ENCODE measurements at regions not wholly inside any gene's neighbourhood (a gene's known extent, or its start where the extent isn't known, plus 50 kb on each side); places are given as distances from the start of the nearest gene placed in this dataset.

GRCh38 chr12:107322063-107322462 is 228.7 kb upstream of the CRY1 start:
- TF ChIP-seq CTCF (IDR thresholded peaks at IDR 0.05) (no peak), EP300 (IDR thresholded peaks at IDR 0.05) (no peak), POLR2A (IDR thresholded peaks at IDR 0.05) (no peak), POLR2AphosphoS5 (IDR thresholded peaks at IDR 0.05) (no peak)
